AG08395 (cell line): ENCODE measurements at regions not wholly inside any gene's neighbourhood (a gene's known extent, or its start where the extent isn't known, plus 50 kb on each side); places are given as distances from the start of the nearest gene placed in this dataset.
"Not testable (repeated sequence)": the region's sequence is repeated elsewhere in the genome, so short reads cannot be mapped to it uniquely, and the experiment has no call there.

ENCODE experiments used
- DNase-seq: peaks from one replicate; pipeline ENCODE4 v3.0.0; 2012; ENCODE audit warnings: mixed read lengths, low spot score

- DNase-seq: no peak
Measured at GRCh38 chr10:21057436-21057835, 160.3 kb upstream of the NEBL start.

GRCh38 chr10:21056461-21056860 lies 159.3 kb upstream of the NEBL start:
- DNase-seq: no peak

- DNase-seq: no peak
Measured at GRCh38 chr10:21055339-21056135, 158.4 kb upstream of the NEBL start.

GRCh38 chr10:21053953-21054690 lies 157.0 kb upstream of the NEBL start:
- no peak for DNase-seq

GRCh38 chr10:21052709-21053104 lies 155.6 kb upstream of the NEBL start:
- DNase-seq: no peak

GRCh38 chr10:21052072-21052708 lies 155.1 kb upstream of the NEBL start:
- DNase-seq: no peak

GRCh38 chr10:21049482-21049881 lies 152.4 kb upstream of the NEBL start:
- no peak for DNase-seq

- DNase-seq: no peak
Measured at GRCh38 chr10:21048068-21048467, 151.0 kb upstream of the NEBL start.

GRCh38 chr10:21047511-21047910 lies 150.4 kb upstream of the NEBL start:
- no peak for DNase-seq

GRCh38 chr10:21047096-21047495 lies 150.0 kb upstream of the NEBL start:
- no peak for DNase-seq

- no peak for DNase-seq
Measured at GRCh38 chr10:21043044-21043443, 145.9 kb upstream of the NEBL start.

GRCh38 chr10:21042536-21042935 lies 145.4 kb upstream of the NEBL start:
- DNase-seq: no peak

GRCh38 chr10:21041763-21042458 lies 144.8 kb upstream of the NEBL start:
- DNase-seq: no peak

- no peak for DNase-seq
Measured at GRCh38 chr10:21039721-21040120, 142.6 kb upstream of the NEBL start.

- no peak for DNase-seq
Measured at GRCh38 chr10:21036757-21037156, 139.6 kb upstream of the NEBL start.

- not testable (repeated sequence) for DNase-seq
Measured at GRCh38 chr10:21034770-21035169, 137.7 kb upstream of the NEBL start.

- no peak for DNase-seq
Measured at GRCh38 chr10:21034241-21034640, 137.1 kb upstream of the NEBL start.

- no peak for DNase-seq
Measured at GRCh38 chr10:21032587-21033319, 135.6 kb upstream of the NEBL start.

GRCh38 chr10:21031232-21031795 lies 134.2 kb upstream of the NEBL start:
- DNase-seq: no peak

GRCh38 chr10:21030091-21030490 lies 133.0 kb upstream of the NEBL start:
- DNase-seq: no peak

GRCh38 chr10:21022821-21023220 lies 125.7 kb upstream of the NEBL start:
- no peak for DNase-seq
